DMS114 treated with DMSO at 0.1 percent for 48 hours (cell line): ENCODE measurements at regions not wholly inside any gene's neighbourhood (a gene's known extent, or its start where the extent isn't known, plus 50 kb on each side); places are given as distances from the start of the nearest gene placed in this dataset.

Experiments used
- DNase-seq: peaks from one replicate; lab custom pipeline; 2025; ENCODE audit not compliant: unreplicated experiment; lab: John Stamatoyannopoulos, UW

DNA sequence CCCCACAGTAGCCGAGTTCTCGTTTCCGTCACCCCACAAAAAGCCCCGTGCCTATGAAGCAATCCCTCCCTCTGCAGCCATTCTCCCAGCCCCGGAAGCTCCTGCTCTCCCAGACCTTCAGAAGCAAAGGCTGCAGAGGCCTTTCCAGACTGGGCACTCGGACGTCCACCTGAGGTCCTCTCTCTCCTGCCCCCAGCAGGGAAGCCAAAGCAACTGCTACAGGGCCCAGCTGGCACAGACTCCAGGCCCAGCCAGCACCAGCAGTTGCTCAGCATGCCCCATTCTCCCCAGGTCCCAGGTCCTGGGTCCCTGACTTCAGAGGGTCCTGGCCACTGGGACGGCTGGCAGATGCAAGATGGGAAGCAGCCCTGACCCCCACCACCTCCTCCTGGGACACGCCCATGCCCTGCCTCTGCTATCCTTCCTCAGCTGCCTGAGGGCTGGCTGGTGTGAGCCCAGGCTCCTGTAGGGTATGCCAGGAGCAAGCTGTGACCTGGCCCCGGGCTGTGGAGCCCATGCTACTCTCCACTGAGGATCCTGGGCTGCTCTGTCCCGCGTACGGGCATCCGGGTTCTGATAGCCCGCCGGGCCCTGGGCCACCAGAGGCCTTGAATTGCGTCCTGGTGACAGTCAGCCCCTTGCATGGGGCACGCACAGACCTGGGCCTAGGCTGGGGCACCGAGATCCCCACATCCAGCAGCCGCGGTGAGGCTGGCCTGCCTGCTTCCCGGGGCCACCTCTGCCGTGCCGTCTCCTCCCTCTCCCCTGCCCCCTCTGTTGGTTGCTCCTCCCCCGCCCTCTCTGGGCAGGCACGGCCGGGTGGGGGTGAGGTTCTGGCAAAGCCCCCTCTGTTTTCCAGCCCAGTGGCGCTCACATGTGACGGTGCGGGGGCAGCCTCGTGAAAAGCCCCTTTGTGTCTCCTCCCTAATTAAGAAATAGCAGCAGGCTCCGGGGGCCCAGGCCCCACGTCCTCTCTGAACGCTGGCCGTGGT, 1310.3 kb downstream of the BRD1 start:
- no peak for DNase-seq

DNA sequence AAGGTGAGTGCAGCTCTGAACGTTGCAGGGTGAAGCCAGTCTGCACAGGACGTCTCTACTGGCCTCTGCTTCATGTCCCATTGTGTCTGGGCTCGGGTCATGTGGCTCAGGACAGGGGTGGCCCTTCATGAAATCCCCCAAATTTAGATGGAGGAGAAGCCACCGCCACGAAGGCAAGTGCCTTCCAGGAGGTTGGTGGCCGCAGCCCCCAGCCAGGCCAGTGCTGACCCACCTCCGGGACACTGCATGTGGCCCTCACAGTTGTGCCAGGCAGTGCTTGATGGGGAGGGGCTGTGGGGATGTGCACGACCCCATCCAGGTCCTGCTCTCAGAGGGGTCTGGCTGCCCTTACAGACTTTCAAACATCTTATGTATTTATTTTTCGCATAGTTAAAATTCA, 1311.1 kb downstream of the BRD1 start:
- DNase-seq = no peak

DNA sequence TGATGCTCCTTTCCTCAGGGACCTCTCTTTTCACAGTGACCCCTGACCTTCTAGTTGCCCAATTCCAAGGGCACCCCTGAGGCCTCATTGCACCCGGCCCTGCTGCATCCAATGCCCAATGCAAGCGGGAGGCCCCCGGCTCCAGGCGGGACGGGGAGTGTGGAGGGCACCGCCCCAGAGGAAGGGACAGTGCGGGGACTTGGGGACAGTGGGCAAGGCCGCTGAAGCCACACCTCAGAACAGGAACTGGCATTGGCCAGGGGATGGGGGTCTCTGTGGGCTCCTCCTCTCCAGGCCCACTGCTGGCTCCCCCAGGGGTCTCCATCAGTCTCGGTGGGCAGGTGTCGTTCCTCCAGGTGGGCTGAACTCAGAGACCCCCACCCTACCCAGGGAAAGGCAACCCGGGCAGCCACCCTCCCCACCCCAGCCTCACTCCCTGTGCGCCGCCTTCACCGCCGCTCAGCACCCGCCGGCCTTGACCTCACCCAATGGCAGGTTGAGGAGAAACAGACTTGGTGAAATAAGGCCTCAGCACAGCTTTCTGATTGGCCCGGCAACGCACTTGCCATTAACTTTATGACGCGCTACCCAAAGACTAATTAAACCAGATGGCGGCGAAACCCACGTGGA, 1312.0 kb downstream of the BRD1 start:
- no peak for DNase-seq

DNA sequence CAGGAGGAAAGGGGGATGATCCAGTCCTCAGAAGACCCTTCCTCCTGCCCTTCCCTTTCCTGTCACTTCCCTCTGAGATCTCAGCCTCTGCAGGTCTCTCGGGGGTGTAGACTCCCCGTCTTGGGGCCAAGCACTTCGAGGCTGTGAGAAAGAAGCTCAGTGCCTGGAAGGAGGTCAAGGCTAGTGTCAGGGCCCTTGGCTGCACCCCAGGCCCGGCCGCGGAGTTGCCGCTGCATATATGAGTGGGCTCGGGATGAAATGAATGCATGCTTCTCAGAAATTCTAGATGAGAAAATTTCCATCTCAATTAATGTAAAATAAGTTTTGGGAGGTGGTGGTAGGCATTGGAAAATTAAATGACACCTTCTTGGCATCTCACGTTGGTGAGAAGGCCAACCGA, 1313.7 kb downstream of the BRD1 start:
- no peak for DNase-seq

DNA sequence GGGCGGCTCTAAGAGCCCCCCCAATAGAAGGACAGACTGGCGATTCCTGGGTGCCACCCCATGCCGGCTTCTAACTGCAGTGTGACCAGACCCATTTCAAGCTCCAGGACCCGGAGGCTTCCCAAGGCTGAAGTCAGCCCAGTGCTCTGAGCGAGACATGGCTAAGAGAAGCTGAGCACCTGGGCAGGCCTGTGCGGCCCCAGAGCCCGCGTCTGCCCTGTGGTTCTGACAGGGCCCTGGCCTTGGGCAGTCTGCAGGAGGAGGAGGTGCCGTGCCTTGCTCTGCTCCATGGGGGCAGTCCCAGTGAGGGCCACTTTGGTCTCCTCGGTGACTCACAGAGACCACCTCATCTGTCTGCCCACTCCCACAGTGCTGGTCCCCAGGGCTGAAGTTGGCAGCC, 1314.2 kb downstream of the BRD1 start:
- DNase-seq = no peak

DNA sequence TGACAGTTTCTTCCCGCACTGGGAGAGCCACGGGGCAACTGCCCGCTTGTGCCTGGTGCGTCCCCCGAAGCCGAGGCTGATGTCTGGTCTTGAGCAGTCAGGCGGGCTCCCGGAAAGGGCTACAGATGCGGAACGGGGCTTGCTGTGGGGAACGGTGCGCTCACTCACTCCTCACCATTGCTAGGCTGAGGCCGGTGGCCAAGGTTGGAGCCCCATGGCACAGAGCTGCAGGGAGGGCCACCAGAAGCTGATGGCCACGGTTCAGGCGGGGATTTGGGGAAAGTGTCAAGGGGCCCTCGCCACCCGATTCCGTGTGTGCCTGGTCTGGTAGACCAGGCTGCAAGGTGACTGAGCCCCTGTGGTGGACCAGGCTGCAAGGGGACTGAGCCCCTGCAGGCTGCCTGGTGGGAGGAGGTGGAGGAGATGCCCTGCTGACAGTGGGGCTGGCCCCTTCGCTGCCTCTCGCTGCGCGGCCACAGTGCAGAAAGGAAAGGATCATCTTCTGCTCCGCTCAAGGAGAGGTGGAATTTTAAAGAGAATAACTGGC, 1315.8 kb downstream of the BRD1 start:
- DNase-seq = no peak

DNA sequence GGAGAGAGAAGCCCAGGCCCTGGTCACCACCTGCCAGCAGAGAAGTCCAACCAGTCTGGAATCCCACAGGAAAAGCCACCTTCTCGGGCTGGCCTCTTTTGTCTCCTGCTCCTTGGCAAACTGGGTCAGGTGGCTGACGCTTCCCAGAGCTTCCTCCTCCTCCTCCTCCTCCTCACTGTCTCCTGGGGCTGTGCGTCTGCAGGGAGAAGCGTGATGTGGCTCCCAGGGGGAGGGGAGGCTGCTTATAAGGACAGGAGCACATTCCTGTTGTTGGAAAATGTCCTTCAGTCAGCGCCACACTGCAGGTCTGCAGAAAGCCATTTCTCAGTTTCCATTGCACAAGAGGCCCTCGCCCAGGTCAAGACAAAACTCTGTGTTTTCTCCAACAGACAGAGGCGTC, 1316.5 kb downstream of the BRD1 start:
- DNase-seq = no peak

DNA sequence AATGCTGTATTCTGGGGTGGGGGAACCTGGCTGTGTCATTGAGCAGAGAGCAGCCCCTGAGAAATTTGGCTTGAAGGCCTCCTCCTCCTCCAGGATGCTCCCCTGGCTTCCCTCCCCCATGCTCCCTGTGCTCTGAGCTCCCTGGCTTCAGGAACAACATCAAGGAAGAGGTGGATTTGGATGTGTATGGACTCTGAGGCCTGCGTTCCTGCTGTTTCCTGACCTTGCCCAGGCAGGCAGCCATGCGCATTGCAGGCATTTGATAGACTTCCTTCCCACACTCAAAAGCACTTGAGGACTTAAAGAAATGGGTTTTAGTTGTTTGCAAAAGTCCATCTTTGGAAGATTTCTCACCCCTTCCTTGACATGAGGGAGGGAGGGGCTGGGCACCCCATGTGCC, 1317.1 kb downstream of the BRD1 start:
- no peak for DNase-seq

DNA sequence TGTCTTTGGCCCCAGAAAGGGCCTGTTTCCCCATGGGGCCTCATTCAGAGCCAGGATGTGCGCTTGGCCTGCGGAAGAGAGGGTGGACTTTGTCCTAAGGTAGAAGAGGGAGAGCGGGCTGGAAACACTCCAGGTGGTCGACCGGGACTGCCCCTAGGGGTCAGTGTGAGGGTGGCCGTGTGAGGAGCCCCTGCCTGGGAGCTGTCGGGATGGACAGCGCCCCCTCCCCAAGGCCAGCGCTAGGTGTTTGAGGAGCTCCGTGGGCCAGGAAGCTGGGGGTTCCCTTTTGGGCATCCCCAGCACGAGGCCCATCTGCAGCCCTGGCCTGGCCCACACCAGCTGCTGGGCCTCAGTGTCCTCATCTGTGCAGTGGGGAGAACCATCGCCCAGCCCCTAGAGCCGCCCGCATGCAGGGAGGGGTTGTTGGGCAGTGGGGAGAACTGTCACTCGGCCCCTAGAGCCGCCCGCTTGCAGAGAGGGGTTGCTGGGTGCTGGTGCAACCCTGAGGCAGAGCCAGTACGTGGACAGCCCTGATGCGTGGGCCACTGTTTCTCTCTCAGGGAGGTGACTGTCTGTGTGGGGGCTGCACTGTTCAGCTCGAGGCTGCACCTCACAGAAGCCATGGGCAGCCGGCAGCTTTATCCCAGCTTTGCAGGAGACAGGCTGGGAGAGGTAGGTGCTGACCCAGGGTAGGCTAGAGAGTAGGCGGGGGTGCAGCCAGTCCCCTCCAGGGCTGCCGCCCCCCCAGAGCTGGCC, 1319.9 kb downstream of the BRD1 start:
- no peak for DNase-seq

DNA sequence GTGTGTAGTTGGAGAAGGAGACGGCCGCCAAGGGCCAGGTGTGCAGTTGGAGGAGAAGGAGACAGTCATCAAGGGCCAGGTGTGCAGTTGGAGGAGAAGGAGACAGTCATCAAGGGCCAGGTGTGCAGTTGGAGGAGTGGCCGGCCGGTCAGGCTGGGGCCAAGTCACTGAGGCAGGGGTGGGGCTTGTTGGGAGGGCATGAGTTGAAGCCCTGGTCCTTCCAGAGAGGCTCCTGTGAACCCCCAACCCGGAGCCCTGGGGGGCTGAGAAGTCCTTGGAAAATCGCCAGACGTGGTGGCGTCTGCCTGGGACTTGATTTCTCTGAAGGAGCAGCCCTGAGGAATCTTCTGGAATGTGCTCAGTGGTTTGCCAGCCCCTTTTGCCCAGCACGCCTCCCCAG, 1320.5 kb downstream of the BRD1 start:
- DNase-seq = no peak

DNA sequence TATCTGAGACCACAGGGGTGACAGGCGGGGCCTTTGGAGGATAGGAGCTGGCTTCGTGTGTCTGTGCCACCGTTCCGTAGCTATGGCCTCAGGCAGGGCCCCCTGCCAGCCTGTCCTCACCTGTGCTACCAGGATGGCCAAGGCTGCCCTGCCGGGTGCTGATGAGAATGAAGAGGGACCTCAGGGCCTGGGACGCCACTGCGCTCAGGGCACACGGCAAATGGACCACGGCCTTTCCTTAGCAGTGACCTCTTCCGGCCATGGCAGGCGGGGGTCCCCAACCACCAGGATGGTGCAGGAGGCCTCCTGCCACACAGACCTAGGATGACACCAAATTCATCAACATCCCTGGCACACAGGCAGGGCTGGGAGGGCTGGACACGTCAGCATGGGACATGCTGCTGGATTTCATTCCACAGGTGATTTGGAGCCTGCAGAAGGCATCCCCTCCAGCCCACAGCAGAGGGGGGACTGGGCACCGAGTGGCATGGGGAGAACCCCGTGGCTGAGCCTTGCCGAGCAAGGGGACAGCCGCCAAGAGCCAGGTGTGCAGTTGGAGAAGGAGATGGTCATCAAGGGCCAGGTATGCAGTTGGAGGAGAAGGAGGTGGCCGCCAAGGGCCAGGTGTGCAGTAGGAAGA, 1321.0 kb downstream of the BRD1 start:
- DNase-seq = no peak

DNA sequence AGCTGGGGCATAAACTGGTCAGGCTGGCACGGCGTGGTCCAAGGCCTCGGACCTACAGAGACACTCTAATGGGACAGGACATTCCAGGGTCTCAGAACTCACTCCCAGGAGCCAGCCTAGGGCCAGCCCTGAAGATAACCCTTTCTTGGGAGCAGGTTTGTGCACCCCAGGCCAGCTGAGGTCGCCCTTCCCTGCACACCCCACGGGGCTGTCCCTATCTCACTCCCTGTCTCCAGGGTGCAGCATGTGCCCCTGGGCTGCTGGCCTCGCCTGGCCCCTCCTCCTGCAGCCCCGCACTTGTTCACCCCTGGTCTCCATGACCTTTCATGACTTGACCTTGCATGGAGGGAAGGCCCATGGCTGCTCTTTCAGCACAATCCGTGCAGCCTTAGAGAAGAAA, 1321.8 kb downstream of the BRD1 start:
- DNase-seq = no peak

DNA sequence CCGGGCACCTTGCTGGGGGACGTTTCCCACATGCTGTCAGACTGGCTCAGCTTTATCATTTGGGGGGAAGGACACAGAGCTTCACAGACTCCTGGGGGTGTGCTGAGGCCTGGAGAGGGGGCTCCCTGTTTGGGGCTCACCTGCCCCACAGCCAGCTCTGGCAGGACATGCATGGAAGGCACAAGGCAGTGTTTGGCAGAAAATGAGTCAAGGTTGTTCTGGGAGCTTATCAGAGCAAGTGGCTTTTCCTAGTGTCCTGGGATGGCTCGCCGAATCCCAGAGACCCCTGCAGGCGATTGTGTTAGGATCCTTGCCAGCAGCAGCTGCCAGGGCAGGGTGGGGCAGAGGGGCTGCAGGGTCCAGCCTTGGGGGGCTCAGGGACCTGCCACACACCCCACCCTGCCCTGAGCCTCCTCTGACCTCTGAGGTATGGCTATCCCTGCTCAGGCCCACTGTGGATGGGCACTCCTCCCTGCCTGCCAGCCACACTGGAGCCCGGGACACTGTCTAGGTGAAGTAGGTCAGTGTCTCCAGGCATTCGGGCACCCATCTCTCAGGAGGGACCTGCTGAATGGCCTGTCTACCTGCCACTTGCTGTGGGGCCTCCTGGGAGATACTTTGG, 1323.0 kb downstream of the BRD1 start:
- DNase-seq = no peak

DNA sequence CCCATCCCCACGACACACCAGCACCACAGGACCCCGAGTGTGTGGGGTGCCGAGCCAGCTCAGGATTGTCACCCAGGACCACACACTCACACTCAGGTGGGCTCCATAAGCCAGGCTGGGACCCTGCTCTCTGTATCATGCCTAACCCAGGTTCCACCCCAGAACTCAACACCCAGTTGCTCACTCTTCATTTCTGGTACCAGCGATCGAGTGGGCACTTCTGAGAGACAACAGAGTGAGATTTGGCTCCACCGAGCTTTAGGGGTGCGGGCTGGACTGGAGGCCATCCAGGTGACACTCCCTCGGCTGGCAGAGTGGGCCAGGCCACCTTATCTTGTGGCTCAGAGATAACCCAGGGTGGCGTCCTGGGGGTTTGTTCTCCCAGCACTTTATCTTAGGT, 1323.8 kb downstream of the BRD1 start:
- no peak for DNase-seq

DNA sequence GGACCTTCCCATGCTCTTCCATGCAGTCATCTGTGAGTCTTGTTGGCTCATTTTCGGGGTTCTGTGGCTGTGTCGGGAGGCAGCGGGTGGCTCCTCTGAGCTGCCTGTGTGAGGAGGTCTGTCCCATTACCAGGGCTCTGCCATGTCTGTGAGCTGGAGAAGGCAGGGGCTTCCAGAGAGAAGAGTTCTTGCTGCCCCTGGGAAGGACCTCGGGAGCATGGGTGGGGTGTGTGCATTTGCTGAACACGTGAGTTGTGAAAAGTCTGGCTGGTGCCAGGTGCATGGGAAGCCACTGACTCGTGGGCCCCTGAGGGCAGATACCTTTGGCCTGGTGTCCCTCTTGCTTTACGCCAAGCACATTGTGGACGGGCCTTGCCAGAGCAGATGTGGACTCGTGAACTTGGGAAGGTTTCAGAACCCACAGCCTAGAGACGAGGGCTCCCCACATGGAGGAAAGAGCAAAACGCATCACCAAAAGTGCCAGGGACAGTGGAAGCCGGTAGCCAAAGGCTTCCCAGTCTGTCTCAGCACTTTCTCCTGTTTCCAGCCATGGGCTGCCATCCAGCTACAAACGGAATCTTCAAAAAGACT, 1324.5 kb downstream of the BRD1 start:
- DNase-seq = no peak

DNA sequence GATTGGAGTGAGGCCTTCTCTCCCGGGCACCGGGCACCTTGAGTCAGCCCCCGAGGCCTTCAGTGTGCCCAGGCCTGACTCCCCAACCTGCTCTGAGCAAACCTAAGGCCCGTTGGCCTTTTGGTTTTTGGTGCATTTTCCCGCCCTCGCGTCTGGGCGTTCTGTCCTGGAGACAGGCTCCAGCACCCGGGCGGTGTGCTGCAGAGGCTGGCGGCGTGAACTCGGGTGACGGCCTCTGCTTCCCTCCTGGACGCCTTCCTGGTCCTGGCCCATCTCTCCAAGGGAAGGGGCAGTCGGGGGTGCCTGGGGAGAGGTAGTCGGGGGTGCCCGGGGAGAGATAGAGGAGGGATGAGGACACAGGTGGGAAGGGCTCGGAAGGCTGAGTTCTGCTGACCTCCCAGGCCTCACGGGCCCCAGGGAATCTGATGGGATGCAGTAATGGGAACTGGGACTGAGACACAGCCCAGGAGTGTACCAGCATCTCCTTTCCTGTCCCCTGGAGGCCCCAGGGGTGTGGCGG, 1326.4 kb downstream of the BRD1 start:
- no peak for DNase-seq

DNA sequence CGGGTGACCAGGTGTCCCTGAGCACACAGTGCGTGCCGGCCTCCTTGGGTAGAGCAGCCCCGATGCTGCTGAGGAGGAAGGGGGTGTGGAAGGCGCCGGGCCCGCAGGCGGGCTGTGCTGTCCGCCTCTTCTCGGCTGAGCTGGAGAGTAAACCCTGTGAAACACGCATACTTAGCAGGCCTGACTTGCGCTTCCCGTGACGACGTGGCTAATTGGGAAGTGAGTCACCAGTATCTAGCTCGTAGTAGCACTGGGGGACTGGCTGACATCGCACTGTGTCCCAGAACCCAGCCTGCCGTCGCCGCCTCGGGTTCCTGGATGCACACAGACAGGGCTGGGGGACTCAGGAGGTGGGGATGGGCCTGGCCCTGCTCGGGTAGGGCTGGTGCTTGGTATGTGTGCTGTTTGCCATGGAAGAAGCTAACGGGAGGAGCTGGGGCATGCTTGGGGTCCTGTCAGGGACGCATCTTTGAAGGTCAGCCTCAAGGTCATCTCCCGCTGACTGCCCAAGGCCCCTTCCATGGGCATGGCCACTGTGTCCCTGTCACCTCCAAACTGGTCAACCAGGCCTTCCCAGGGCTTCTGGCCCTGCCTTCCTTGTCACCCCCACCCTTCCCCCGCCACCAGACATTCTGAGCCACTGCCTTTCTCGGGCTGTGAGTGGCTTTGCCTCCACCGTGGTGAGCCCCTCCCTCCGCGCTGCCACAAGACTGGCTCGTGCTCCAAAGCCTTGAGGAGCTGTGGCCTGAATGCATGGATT, 1327.0 kb downstream of the BRD1 start:
- no peak for DNase-seq

DNA sequence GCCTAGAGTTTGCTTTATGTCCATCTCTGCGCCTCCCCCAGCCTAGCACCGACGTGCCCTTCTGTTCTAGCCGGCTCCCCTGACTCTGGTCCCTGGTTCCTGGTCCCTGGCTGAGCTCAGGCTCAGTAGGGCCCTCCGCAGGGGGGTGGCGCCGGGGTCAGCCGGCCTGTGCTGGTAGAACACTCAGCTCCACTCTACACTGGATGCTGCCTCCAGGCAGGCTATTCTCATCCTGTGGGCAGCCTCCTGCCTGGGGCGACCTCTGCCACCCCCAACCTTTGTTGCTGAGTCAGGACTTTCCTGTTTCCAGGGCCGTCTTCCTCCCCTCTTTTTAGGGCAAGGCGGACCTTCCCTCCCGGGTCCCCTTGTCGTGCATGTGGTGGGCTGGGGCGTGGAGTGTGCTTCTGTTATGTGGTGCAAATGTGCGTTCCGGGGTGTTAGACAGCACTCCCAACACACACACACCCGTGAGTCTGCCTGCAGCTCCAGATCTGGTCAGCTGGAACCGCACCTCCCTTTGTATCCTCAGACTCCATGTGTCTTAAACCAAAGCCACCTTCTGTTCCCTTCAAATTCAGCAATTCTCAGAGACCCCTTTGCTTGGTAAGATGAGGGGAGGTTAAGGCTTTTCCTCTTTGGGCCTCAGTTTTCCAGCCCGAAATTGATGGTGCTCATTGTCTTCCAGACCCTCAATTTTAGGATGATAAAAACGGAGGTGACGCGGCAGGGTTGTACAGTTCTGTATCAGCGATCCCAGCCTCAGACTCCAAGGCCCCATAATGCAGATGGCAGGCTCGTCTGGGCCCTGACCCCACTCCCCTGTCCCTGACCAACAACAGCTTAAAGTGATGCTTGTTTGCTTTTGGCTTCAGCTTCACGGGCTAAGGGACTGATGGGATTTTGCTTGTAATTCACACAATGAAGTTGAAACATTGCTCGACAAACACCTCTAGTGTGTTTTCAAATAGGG, 1327.9 kb downstream of the BRD1 start:
- no peak for DNase-seq
